Activated gamma-delta T cell treated with Interleukin-2 at 50 U/mL for 16 hours (primary cell): ENCODE measurements at regions not wholly inside any gene's neighbourhood (a gene's known extent, or its start where the extent isn't known, plus 50 kb on each side); places are given as distances from the start of the nearest gene placed in this dataset.

Experiments used
- DNase-seq: peaks from one replicate; pipeline ENCODE4 v3.0.0-alpha.2; 2020

GRCh38 chr11:26276798-26277424 is 55.0 kb upstream of the ANO3 start:
- DNase-seq: peak; percentile 24

GRCh38 chr11:26278354-26278753 is 53.6 kb upstream of the ANO3 start:
- DNase-seq: no peak
